D341Med (cell line): ENCODE measurements at regions not wholly inside any gene's neighbourhood (a gene's known extent, or its start where the extent isn't known, plus 50 kb on each side); places are given as distances from the start of the nearest gene placed in this dataset.

Source experiments
- DNase-seq: peaks from one replicate; pipeline ENCODE4 v3.0.0; 2012; ENCODE audit warnings: low spot score

GRCh38 chr14:51515611-51516010, 136.1 kb upstream of the FRMD6 start:
- DNase-seq: no peak

GRCh38 chr14:51516706-51517395, 134.9 kb upstream of the FRMD6 start:
- DNase-seq: no peak

GRCh38 chr14:51518280-51518679, 133.4 kb upstream of the FRMD6 start:
- DNase-seq: no peak

- no peak for DNase-seq
Observed at GRCh38 chr14:51518711-51519110, 133.0 kb upstream of the FRMD6 start.

GRCh38 chr14:51520087-51520486, 131.6 kb upstream of the FRMD6 start:
- DNase-seq: no peak

DNA sequence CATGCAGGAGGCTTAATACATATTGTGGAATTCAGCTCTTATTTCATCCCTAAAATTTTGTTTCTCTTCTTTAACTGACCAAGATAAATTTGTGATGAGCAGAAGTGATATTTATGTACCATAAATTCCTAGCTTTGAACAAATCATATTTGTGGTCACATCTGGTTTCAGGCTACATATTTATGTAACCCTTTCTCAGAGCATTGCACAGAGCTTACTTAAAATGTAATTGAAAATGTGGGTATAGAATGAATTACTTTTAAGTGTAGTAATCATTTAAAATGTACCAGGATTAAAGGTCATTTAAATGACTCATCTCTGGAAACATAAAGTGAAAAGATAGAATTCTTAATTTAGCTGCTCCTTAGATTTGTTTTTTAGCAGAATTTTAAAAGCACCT, 129.9 kb upstream of the FRMD6 start:
- DNase-seq: no peak

GRCh38 chr14:51523243-51523642, 128.5 kb upstream of the FRMD6 start:
- DNase-seq: no peak

- DNase-seq: no peak
Observed at GRCh38 chr14:51525739-51526138, 126.0 kb upstream of the FRMD6 start.

DNA sequence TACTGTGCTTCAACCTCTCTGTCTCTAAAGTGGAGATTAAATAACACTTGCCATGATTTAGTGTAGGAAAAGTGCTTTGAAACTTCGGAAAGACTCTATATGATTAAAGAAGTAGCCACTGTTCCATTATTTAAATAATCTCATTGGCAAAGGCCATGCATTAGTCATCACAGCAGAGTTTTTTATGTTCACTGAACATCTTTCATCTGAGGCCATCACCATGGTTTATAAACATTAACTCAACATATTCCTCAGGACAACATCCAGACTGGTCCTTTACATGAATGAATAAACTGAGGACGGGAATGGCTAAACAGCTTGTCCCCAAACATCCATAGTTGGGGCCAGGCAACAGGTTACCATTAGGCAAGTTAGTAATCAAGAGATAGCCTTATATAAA, 124.6 kb upstream of the FRMD6 start:
- no peak for DNase-seq

DNA sequence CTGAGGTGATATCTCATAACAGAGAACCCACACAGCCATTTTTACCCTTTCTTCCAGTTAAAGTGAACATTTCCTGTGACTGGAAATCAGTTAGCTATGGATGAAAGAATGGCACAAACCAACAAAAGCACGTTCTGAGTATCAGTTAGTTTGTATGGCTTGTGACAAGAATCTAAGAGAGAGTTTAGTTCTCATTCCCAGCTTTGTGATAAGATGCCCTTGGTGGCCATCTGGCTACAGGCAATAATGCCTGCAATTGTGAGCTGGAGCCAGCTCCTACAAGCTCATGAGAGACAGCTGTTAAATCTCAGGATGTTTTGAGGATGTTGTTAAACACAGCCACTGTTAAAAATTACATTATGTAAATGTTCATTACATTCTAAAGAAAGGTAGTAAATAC, 122.0 kb upstream of the FRMD6 start:
- no peak for DNase-seq

DNA sequence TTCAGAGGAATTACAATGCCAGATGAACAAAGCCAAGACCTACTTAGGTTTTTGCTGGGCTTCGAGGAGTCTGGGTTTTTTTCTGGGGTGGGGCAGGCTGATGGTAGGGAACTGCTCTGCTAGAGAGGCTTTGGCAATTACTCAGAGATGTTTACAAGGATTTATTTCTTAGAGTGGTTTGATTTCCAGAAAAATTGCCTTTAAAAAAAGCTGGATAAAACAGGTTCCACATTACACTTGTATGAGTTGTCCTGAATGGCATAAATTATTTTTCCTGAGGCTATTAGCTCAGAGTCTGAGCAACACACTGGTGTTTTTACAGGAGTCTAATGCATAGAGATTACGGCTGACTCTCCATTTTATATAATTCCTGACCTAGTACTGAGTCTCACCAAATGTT, 118.5 kb upstream of the FRMD6 start:
- DNase-seq: no peak

- DNase-seq: no peak
Observed at GRCh38 chr14:51533872-51534553, 117.7 kb upstream of the FRMD6 start.

GRCh38 chr14:51534610-51535011, 117.1 kb upstream of the FRMD6 start:
- no peak for DNase-seq

DNA sequence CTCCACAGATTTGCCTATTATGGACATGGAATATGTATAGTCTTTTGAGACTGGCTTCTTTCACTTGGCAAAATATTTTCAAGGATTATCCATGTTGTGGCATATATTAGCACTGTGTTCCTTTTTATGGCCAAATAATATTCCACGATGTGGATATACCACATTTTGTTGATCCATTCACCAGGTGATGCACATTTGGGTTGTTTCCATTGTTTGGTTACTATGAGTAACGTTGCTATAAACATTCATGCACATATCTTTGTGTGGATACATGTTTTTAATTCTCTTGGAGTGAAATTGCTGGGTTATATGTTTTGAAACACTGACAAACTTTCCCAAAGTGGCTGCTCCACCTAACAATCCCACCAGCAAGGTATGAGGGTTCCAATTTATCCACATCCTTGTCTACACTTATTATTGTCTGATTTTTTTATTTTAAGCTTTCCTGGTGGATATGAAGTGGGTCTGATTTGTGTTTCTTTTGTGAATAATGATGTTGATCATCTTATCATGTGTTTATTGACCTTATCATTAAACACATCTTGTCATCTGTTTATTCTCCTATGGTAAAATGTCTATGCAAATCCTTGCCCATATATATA, 116.2 kb upstream of the FRMD6 start:
- no peak for DNase-seq

DNA sequence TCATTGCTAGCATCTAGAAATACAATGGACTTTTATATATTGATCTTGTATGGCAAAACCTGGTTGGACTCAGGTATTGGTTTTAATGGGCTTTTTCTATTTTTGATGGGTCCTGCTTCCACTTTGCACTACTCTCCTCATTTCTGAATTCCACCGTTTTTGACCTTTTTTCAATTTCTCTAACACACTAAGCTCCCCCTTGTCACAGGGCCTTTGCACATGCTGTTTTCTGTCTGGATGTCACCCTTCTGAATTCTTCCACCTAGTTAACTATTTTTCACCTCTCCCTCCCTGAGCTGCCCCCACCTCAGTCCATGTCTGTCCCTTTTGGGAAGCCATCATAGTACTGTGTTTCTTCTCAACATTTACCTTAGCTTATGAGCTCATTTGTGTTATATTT, 112.7 kb upstream of the FRMD6 start:
- DNase-seq: no peak

DNA sequence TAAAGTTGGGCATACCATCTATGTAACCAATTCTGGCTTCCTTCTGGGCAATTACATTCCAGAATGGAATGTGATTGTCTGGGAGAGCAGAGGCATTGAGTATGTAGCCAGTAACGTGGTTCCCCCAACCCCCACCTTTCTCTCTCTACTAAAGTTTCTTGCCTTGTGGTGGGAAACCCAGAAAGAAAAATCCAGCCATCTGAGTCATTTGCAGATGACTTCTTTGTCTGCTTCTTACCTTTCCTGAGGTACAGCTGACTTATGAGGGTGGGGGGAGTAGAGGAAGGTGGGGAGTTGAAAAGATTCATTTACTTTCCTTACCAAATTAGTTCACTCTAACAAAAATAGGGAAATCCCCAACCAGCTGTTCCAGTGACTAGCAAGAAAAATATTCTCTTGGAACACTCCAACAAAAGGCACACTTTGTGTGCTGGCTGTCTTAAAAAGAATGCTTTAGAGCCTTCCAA, 112.1 kb upstream of the FRMD6 start:
- no peak for DNase-seq

DNA sequence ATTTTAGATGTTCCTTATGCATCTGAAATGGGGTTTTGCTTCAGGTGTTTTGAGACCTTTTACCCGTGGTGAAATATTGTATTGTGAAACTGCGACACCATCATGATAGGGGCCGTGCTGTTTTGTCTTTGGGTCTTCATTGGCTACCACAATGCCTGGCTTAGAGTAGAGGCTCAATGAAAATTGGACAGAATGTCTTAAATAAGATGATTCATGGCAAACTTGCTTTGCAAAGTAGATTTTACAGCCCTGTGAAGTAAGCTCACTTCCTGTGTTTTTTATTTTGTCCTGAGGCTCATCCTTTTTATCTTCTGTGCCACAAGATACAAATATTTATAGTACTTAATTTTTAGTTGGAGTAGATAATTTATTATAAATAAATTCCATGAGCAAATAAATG, 111.3 kb upstream of the FRMD6 start:
- no peak for DNase-seq

DNA sequence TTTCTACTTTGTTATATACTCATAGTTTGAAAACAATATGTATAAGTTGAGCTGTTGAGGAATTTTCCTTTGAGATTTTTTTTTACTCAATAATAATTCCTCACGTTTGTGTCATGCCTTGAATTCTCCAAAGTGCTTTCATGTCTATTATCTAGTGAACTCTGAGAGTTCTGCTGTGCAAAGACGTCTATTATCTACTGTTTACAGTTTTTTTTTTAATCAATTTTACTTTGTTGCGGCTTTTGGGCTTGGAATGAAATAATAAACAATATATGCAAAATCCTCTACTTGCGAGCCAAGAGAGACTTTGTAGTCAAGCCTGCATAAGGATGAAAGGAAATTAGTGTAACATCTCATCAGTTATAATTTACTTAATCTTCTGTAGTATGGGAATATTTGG, 107.2 kb upstream of the FRMD6 start:
- no peak for DNase-seq

DNA sequence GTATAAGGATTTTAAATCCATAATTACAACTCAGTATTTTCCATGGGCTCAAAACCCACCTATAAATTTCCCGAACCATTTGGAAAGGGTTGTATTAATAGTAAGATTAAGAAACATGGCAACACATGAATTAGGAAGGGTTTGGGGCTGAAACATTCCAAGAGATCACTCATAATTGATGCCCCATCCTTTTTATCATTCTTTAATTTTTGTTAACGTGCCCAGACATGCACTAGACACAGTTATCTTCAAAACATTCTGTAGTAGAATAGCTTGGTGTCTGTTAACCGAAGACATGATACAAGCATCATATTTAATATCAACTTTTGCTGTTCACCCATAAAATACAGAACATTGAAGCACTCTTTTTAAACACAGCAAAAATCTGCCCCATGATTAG, 106.8 kb upstream of the FRMD6 start:
- no peak for DNase-seq

GRCh38 chr14:51545396-51545795, 106.3 kb upstream of the FRMD6 start:
- no peak for DNase-seq

DNA sequence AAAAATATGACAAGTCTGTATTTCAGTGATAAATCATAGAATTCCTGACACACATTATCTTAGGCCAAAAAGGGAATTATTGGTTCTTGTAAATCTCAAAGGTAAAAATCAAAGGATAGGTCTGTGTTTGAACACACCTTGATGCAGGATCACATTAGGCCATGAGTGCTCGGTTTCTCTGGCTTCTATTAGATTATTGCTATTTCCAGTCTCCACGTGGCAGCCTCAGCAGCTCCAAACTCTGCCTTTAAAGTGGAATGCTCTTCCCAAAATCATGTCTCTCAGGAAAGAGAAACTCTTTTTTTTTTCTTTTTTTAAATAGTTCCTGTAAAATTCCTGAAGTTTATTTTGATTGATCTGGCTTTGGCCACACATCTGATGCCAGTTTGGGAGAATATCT, 105.6 kb upstream of the FRMD6 start:
- DNase-seq: no peak

DNA sequence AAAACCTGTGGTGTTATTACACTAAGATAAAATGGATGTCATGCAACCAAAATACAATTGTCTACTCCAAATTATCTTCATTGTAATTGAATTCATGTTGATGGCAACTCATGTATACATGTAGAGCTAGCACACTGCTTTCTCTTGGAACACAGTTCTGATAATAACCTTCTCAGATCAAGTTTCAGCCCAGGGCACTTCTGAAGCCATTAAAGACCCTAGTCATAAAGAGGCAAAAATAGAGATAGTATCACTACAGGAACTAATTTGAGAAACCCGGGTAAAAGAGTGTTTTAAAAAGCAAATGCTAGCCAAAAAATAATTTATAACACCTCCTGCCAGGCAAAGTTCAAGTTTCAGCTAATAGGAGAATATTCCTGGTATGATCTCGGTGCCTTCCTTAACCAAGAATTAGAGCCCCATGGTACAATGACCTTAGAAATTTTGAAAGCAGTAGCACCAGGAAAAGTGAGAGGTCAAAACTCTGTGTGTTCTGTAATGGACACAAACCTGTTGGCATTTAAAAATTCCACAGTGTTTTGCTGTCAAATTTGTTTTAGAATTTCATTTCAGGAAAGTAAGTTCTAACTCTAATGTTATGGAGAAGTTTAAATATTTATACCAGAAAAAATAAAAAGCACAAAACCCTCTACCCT, 105.0 kb upstream of the FRMD6 start:
- no peak for DNase-seq

DNA sequence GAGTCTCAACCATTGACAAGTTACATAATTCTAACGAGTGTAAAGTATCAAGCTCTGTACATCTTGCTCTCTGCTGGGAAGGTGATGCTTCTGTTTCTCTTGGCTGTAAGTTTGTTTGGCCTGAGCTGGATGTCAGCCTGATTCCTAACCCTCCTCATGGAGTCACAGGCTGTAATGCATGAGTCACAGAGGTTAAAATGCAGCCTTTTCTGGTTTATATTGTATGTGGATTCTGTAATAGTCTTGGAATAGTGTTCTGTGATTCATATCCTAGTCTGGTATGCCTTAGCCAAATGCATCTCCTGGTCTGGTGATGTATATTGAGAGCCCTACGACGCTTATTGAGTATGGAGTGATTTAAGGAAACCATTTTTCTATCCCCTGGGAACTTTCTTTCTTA, 104.5 kb upstream of the FRMD6 start:
- DNase-seq: no peak
